Breast epithelium (tissue), 3 donors: ENCODE measurements at regions not wholly inside any gene's neighbourhood (a gene's known extent, or its start where the extent isn't known, plus 50 kb on each side); places are given as distances from the start of the nearest gene placed in this dataset.

ENCODE experiments used
- CTCF ChIP-seq, 3 donors: fragments of 450-650 bp; IDR thresholded peaks; one replicate each; pipeline ENCODE4 v1.5.1; 2016 to 2017; ENCODE audit warnings: antibody characterized with exemption in 3 of 3, mild to moderate bottlenecking in 3 of 3, moderate library complexity in 3 of 3
- POLR2A ChIP-seq: fragments of 450-650 bp; IDR thresholded peaks from one replicate; pipeline ENCODE4 v1.6.1; 2016; ENCODE audit warnings: antibody characterized with exemption, mild to moderate bottlenecking, moderate library complexity

DNA sequence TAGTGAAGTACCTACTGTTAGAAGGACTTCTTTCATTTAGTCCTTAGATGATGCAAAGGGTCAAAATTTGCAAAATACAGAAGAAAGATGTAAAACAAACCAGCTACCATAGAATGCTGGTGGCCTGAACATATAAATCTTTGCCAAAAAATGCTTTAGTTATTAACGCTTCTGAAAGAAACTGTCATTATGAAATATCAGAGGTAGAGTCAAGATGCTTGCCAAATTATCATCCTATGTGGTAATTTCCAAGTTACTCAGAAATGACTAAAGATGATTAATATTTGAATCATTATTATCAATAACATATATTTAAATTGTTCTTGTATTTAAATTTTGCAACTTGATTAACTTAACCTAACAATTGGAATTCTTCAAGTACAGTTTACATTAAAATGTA, 588.4 kb upstream of the FAM241A start:
- no peak for TF ChIP-seq CTCF (IDR thresholded peaks at IDR 0.05)
- no peak for TF ChIP-seq POLR2A
